ENCODE measurements at regions not wholly inside any gene's neighbourhood (a gene's known extent, or its start where the extent isn't known, plus 50 kb on each side); places are given as distances from the start of the nearest gene placed in this dataset.

- DNase-seq (ENCODE audit: low spot score, unreplicated experiment): no peak
- Mint-ChIP-seq H3K36me3 (ENCODE audit: insufficient read depth) (peaks cover 1% of the 10 kb centered on the region), H3K4me3 (ENCODE audit: low read depth) (no peak overlapping the region), H3K4me1 (ENCODE audit: low read depth) (no peaks in the 10 kb centered on the region), H3K9me3 (ENCODE audit: low read depth) (peaks cover 7% of the 10 kb centered on the region), H3K27ac (no peak overlapping the region), H3K27me3 (peaks cover 3% of the 10 kb centered on the region)
- TF ChIP-seq, protein P1, sequence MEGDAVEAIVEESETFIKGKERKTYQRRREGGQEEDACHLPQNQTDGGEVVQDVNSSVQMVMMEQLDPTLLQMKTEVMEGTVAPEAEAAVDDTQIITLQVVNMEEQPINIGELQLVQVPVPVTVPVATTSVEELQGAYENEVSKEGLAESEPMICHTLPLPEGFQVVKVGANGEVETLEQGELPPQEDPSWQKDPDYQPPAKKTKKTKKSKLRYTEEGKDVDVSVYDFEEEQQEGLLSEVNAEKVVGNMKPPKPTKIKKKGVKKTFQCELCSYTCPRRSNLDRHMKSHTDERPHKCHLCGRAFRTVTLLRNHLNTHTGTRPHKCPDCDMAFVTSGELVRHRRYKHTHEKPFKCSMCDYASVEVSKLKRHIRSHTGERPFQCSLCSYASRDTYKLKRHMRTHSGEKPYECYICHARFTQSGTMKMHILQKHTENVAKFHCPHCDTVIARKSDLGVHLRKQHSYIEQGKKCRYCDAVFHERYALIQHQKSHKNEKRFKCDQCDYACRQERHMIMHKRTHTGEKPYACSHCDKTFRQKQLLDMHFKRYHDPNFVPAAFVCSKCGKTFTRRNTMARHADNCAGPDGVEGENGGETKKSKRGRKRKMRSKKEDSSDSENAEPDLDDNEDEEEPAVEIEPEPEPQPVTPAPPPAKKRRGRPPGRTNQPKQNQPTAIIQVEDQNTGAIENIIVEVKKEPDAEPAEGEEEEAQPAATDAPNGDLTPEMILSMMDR (IDR thresholded peaks at IDR 0.05; ENCODE audit: unreplicated experiment): no peak
These were observed 395.1 kb downstream of the RAPGEF2 start for GRCh38 chr4:159497936-159498335.

DNA sequence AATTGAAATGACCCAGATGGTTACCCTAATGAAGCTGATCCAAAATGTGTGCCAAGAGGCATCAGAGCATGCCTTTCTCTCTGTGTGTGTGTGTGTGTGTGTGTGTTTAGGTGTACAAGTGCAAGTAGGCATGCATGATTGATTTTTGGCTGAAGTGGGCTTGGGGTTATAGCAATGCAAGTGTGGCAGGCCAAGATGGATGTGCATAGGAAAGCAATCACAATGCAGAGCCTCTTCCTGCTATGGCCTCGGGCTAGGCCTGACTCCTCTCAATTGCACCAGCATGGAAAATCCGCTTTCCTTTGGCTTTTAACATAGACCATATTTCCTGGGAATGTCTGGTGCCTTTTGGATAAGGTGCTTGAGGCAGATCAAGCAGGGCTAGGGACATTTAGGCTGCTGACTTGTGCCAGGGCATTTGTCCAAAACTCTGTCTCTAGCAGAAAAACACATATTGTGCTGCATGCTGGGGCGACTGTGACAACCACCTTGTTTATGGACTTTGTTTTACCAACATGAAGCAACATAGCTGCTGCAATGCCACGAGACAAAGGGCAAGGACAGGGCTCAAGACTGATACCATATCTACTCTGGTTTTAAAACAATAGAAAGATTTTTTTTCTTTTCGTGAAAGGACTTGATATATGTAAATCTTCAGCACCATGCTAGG lies 395.7 kb downstream of the RAPGEF2 start:
- peaks cover 5% of the 10 kb centered on the region for H3K4me1 Mint-ChIP-seq (ENCODE audit: low read depth)
- no peak for DNase-seq (ENCODE audit: low spot score, unreplicated experiment)

DNA sequence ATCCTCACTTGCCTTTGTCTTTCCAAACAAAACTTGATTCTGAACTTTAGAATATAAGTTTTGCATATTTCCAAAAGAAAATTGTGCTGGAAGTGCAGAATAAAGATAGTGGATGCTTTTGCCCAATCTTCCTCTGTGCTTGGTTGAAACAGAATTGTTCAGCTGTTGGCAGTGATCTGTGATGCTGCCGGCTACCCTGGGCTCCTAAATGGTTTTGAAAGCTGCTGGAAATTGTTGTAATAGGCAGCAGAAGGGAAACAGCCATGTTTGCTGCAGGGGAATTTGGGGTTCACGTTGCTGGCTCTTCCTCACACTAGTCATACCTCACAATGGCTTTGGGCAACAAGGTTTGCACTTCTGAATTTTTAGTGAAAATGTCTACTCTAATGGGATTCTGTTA lies 398.0 kb downstream of the RAPGEF2 start:
- Mint-ChIP-seq H3K36me3 (ENCODE audit: insufficient read depth) (no peaks in the 10 kb centered on the region), H3K4me1 (ENCODE audit: low read depth) (peaks cover 11% of the 10 kb centered on the region), H3K27ac (no peak overlapping the region), H3K4me3 (ENCODE audit: low read depth) (no peak overlapping the region), H3K27me3 (peaks cover 14% of the 10 kb centered on the region), H3K9me3 (ENCODE audit: low read depth) (no peaks in the 10 kb centered on the region)
- no peak for DNase-seq (ENCODE audit: low spot score, unreplicated experiment)
- TF ChIP-seq, protein P1 (IDR thresholded peaks at IDR 0.05; ENCODE audit: unreplicated experiment): no peak

More for the DNA sequence above, 395.7 kb downstream of the RAPGEF2 start:
- Mint-ChIP-seq H3K4me3 (ENCODE audit: low read depth) (no peak overlapping the region), H3K27me3 (peaks cover 3% of the 10 kb centered on the region), H3K36me3 (ENCODE audit: insufficient read depth) (no peaks in the 10 kb centered on the region), H3K27ac (no peak overlapping the region), H3K9me3 (ENCODE audit: low read depth) (peaks cover under 1% of the 10 kb centered on the region)
- TF ChIP-seq, protein P1 (IDR thresholded peaks at IDR 0.05; ENCODE audit: unreplicated experiment): no peak

DNA sequence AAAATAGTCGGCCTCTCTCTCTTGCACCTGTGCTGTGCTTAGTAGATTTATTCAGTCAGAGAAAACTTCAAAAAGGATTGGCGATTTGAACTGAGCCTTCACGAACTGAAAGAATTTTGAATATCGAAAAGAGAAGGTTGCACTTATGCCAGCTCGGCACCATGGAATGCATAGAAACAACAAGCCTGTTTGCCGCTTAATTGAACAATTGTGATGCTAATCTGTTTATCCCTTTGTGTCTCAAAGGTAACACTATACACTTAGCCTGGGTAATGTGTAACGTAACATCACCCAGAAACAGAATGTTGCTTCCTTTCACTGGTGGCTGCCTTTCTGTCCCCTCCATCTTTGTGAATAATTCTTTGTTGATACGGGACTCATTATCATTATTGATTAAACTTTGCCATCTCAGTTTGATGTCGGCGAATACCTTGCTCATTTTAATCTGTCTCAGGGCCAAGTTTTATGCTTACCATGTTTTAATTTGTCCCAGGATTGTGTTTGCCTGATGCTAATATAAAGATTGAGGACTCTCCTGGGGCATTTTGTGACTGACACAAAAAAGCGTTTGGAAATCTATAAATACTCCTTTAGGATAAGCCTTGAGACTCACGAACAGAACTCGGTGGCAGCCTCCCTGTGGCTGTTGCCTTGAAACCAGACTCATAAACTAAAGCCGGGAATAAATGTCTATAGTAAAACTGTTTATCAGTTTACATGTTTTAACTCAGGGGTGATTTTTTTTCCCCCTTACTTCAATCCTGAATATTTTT lies 400.5 kb downstream of the RAPGEF2 start:
- no peak for DNase-seq (ENCODE audit: low spot score, unreplicated experiment)

DNA sequence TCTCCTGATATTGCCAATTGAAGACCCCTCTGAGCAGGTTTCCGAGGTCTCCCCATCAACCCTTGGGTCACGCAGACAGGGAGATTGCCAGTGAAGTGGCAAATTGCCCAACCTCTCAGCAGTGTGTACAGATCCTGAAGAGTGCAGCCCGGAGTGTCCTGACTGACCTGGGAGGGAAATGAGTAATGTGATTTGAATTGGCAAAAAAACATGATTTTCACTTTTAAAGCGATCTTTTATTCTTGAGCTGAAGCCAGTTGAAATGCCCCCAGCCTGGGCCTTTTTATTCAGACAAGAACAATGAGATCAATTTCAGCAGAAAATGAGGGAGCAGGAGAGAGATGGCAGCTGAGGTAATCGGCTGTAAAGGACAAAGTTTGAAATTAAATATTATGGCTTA lies 401.8 kb downstream of the RAPGEF2 start:
- Mint-ChIP-seq H3K36me3 (ENCODE audit: insufficient read depth) (no peaks in the 10 kb centered on the region), H3K9me3 (ENCODE audit: low read depth) (no peaks in the 10 kb centered on the region), H3K27ac (no peak overlapping the region), H3K27me3 (peaks cover 25% of the 10 kb centered on the region), H3K4me1 (ENCODE audit: low read depth) (peaks cover 16% of the 10 kb centered on the region), H3K4me3 (ENCODE audit: low read depth) (no peak overlapping the region)
- DNase-seq (ENCODE audit: low spot score, unreplicated experiment): no peak
- TF ChIP-seq, protein P1 (IDR thresholded peaks at IDR 0.05; ENCODE audit: unreplicated experiment): no peak

More for the DNA sequence above, 400.5 kb downstream of the RAPGEF2 start:
- TF ChIP-seq, protein P1 (IDR thresholded peaks at IDR 0.05; ENCODE audit: unreplicated experiment): no peak
- no peak overlapping the region for H3K27ac Mint-ChIP-seq
- H3K27me3 Mint-ChIP-seq: peaks cover 25% of the 10 kb centered on the region
- H3K9me3 Mint-ChIP-seq (ENCODE audit: low read depth): no peaks in the 10 kb centered on the region
- H3K36me3 Mint-ChIP-seq (ENCODE audit: insufficient read depth): no peaks in the 10 kb centered on the region
- H3K4me1 Mint-ChIP-seq (ENCODE audit: low read depth): peaks cover 11% of the 10 kb centered on the region
- no peak overlapping the region for H3K4me3 Mint-ChIP-seq (ENCODE audit: low read depth)

Measured in progenitor cell of endocrine pancreas (in vitro differentiated cells).